GM23338 (cell line): ENCODE measurements at regions not wholly inside any gene's neighbourhood (a gene's known extent, or its start where the extent isn't known, plus 50 kb on each side); places are given as distances from the start of the nearest gene placed in this dataset.

ENCODE experiments used
- ATAC-seq: fragments of 200-7000 bp; cut with Tn5 transposase; 3 replicates; pipeline ENCODE4 v1.9.1; 2020
- DNase-seq: peaks from one replicate; pipeline ENCODE4 v3.0.0-alpha.2; 2015; ENCODE audit warnings: low spot score
- H2AFZ ChIP-seq: fragments of 200-600 bp; sonication (generic); 2 replicates; pipeline ENCODE4 v1.8.0; 2016; ENCODE audit warnings: antibody characterized with exemption, mild to moderate bottlenecking, moderate library complexity
- H3F3A ChIP-seq: fragments of 200-600 bp; sonication (generic); replicated peaks from 2 replicates; pipeline ENCODE4 v1.8.0; 2017; ENCODE audit warnings: antibody characterized with exemption, mixed run types, low read depth
- H3K27ac ChIP-seq: fragments of 200-600 bp; sonication (generic); 2 replicates; pipeline ENCODE4 v1.6.1; 2016; ENCODE audit warnings: low read depth
- H3K27me3 ChIP-seq: fragments of 200-600 bp; sonication (generic); 2 replicates; pipeline ENCODE4 v1.8.0; 2016; ENCODE audit warnings: mild to moderate bottlenecking, mixed run types, moderate library complexity; ENCODE audit not compliant: insufficient read depth
- H3K36me3 ChIP-seq: fragments of 200-600 bp; sonication (generic); 2 replicates; pipeline ENCODE4 v1.8.0; 2016; ENCODE audit warnings: mild to moderate bottlenecking; ENCODE audit not compliant: insufficient read depth
- H3K4me1 ChIP-seq: fragments of 200-600 bp; sonication (generic); 2 replicates; pipeline ENCODE4 v1.8.0; 2016; ENCODE audit warnings: mild to moderate bottlenecking, moderate library complexity; ENCODE audit not compliant: insufficient read depth
- H3K4me2 ChIP-seq: fragments of 200-600 bp; sonication (generic); 2 replicates; pipeline ENCODE4 v1.7.1; 2017; ENCODE audit warnings: mixed run types
- H3K4me3 ChIP-seq: fragments of 200-600 bp; sonication (generic); 2 replicates; pipeline ENCODE4 v1.6.1; 2016; ENCODE audit warnings: mixed run types
- H3K79me2 ChIP-seq: fragments of 200-600 bp; sonication (generic); replicated peaks from 2 replicates; pipeline ENCODE4 v1.8.0; 2017; ENCODE audit warnings: mild to moderate bottlenecking; ENCODE audit not compliant: insufficient read depth
- H3K9me2 ChIP-seq: fragments of 200-600 bp; sonication (generic); 2 replicates; pipeline ENCODE4 v1.8.0; 2017; ENCODE audit not compliant: insufficient read depth
- H4K20me1 ChIP-seq: fragments of 200-600 bp; sonication (generic); replicated peaks from 2 replicates; pipeline ENCODE4 v1.8.0; 2017; ENCODE audit warnings: mild to moderate bottlenecking; ENCODE audit not compliant: insufficient read depth
- H3K27ac Mint-ChIP-seq: 2 replicates; pipeline ENCODE4 v1.8.0; 2020; ENCODE audit warnings: inconsistent platforms, mild to moderate bottlenecking, moderate library complexity, mixed read lengths
- H3K27me3 Mint-ChIP-seq: 3 replicates; pipeline ENCODE4 v1.8.0; 2022; ENCODE audit warnings: low read depth, mild to moderate bottlenecking, moderate library complexity, mixed read lengths, inconsistent platforms; ENCODE audit not compliant: insufficient read depth, poor library complexity
- H3K36me3 Mint-ChIP-seq: 3 replicates; pipeline ENCODE4 v1.8.0; 2021; ENCODE audit warnings: low read depth, mild to moderate bottlenecking, inconsistent platforms, moderate library complexity, mixed read lengths
- H3K4me1 Mint-ChIP-seq: 3 replicates; pipeline ENCODE4 v1.8.0; 2020; ENCODE audit warnings: mild to moderate bottlenecking, inconsistent platforms, mixed read lengths
- H3K4me3 Mint-ChIP-seq: 3 replicates; pipeline ENCODE4 v1.8.0; 2021; ENCODE audit warnings: moderate library complexity, mild to moderate bottlenecking, inconsistent platforms, mixed read lengths
- H3K9me3 Mint-ChIP-seq: 3 replicates; pipeline ENCODE4 v1.8.0; 2020; ENCODE audit warnings: moderate library complexity, mild to moderate bottlenecking, inconsistent platforms, mixed read lengths
- CREB1 ChIP-seq: fragments of 250-450 bp; sonication (Bioruptor Pico); IDR thresholded peaks from 2 replicates; pipeline ENCODE4 v1.5.0; 2020; ENCODE audit warnings: low read depth, mild to moderate bottlenecking, moderate library complexity
- CTCF ChIP-seq, 2 experiments: fragments of 200-600 bp in 1 of 2; sonication (generic) in 1 of 2; conservative IDR thresholded peaks; 2 replicates each; pipeline versions ENCODE4 v1.5.1 to v1.6.1; 2016 to 2017; ENCODE audit warnings: antibody characterized with exemption in 2 of 2, low read depth in 2 of 2, mild to moderate bottlenecking in 2 of 2, moderate library complexity in 1 of 2
- ETS1 ChIP-seq: IDR thresholded peaks from 2 replicates; pipeline ENCODE4 v1.6.1; 2016; ENCODE audit warnings: antibody characterized with exemption
- EZH2 ChIP-seq: fragments of 200-600 bp; sonication (generic); IDR thresholded peaks from one replicate; pipeline ENCODE4 v1.8.0; 2017; ENCODE audit warnings: antibody characterized with exemption, mild to moderate bottlenecking, low read depth; ENCODE audit not compliant: unreplicated experiment
- EZH2phosphoT487 ChIP-seq: fragments of 200-600 bp; sonication (generic); IDR thresholded peaks from one replicate; pipeline ENCODE4 v1.8.1; 2018; ENCODE audit warnings: antibody characterized with exemption; ENCODE audit not compliant: unreplicated experiment
- POLR2AphosphoS5 ChIP-seq: IDR thresholded peaks from 2 replicates; pipeline ENCODE4 v1.6.1; 2016; ENCODE audit warnings: antibody characterized with exemption, low read depth
- STAT1 ChIP-seq: IDR thresholded peaks from one replicate; pipeline ENCODE4 v1.6.1; 2016; ENCODE audit warnings: antibody characterized with exemption; ENCODE audit not compliant: unreplicated experiment
- ZNF462 ChIP-seq: fragments of 250-450 bp; sonication (Bioruptor Pico); IDR thresholded peaks from 2 replicates; pipeline ENCODE4 v1.5.0; 2020; ENCODE audit warnings: mild to moderate bottlenecking, moderate library complexity

GRCh38 chr3:176584413-176585176 is 612.7 kb downstream of the TBL1XR1 start (continued):
- TF ChIP-seq ZNF462 (CRISPR knock-in tag), result no peak
- TF ChIP-seq STAT1, result no peak
- no peak for TF ChIP-seq CREB1 (CRISPR knock-in tag)

- DNase-seq (no peak), ATAC-seq (no peak)
- H3K27me3 ChIP-seq, result no peaks in the 10 kb centered on the region
- Mint-ChIP-seq H3K4me3 (no peak overlapping the region), H3K27me3 (no peaks in the 10 kb centered on the region), H3K36me3 (no peaks in the 10 kb centered on the region), H3K9me3 (no peaks in the 10 kb centered on the region), H3K27ac (no peak overlapping the region), H3K4me1 (no peaks in the 10 kb centered on the region)
- H3F3A ChIP-seq, result no peaks in the 10 kb centered on the region
- no peaks in the 10 kb centered on the region for H3K36me3 ChIP-seq
- H3K79me2 ChIP-seq, result no peaks in the 10 kb centered on the region
- no peak overlapping the region for H3K27ac ChIP-seq
- H3K9me2 ChIP-seq, result 0 out of 2 replicates have a peak, but pooled peaks cover 5% of the 10 kb centered on the region
- no peak overlapping the region for H3K4me3 ChIP-seq
- no peak overlapping the region for H2AFZ ChIP-seq
- no peaks in the 10 kb centered on the region for H4K20me1 ChIP-seq
- no peak overlapping the region for H3K4me2 ChIP-seq
- H3K4me1 ChIP-seq, result no peaks in the 10 kb centered on the region
- TF ChIP-seq EZH2 (no peak), ETS1 (no peak), POLR2AphosphoS5 (no peak), EZH2phosphoT487 (no peak), CTCF (conservative IDR thresholded peaks at IDR 0.05; ENCODE audit: low read depth in 2 of 2) (no peak)
Observed at GRCh38 chr3:176583956-176584355, 613.3 kb downstream of the TBL1XR1 start.
